Breast epithelium (tissue), 3 donors: ENCODE measurements at regions not wholly inside any gene's neighbourhood (a gene's known extent, or its start where the extent isn't known, plus 50 kb on each side); places are given as distances from the start of the nearest gene placed in this dataset.

Experiments
- POLR2AphosphoS5 ChIP-seq, 3 donors: sonication (generic); formaldehyde crosslinking; IDR thresholded peaks; one replicate each; pipeline ENCODE4 v1.6.1; 2017; ENCODE audit warnings: antibody characterized with exemption in 3 of 3
- TF ChIP-seq, protein P1 (sequence below), 3 donors: fragments of 450-650 bp; IDR thresholded peaks; one replicate each; pipeline ENCODE4 v1.5.1; 2016 to 2017; ENCODE audit warnings: antibody characterized with exemption in 3 of 3, mild to moderate bottlenecking in 3 of 3, moderate library complexity in 3 of 3

DNA sequence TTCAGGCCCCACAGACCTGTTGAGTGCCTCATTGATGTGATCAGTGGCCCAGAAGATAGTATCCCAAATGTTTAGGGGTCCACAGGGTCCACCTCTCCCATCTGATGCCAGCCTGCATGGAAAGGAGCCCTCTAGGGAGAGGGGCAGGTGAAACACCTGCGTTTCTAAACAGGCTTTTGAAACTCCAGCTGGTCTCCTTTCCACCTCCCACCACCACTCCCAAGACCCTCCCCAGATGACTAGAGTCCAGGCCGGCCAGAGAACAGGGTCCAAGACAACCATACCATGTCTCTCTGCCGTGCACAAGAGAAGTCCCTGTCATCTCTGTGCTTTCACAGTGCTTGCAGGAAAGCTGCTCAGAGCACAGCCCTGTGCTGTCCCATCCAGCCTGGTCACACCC lies 105.0 kb upstream of the NANOS1 start:
- TF ChIP-seq, protein P1, sequence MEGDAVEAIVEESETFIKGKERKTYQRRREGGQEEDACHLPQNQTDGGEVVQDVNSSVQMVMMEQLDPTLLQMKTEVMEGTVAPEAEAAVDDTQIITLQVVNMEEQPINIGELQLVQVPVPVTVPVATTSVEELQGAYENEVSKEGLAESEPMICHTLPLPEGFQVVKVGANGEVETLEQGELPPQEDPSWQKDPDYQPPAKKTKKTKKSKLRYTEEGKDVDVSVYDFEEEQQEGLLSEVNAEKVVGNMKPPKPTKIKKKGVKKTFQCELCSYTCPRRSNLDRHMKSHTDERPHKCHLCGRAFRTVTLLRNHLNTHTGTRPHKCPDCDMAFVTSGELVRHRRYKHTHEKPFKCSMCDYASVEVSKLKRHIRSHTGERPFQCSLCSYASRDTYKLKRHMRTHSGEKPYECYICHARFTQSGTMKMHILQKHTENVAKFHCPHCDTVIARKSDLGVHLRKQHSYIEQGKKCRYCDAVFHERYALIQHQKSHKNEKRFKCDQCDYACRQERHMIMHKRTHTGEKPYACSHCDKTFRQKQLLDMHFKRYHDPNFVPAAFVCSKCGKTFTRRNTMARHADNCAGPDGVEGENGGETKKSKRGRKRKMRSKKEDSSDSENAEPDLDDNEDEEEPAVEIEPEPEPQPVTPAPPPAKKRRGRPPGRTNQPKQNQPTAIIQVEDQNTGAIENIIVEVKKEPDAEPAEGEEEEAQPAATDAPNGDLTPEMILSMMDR (IDR thresholded peaks at IDR 0.05), result no peak
- TF ChIP-seq POLR2AphosphoS5 (IDR thresholded peaks at IDR 0.05), result no peak
